ENCODE measurements at regions not wholly inside any gene's neighbourhood (a gene's known extent, or its start where the extent isn't known, plus 50 kb on each side); places are given as distances from the start of the nearest gene placed in this dataset.

- TF ChIP-seq CTCF (IDR thresholded peaks at IDR 0.05) (no peak), POLR2A (IDR thresholded peaks at IDR 0.05) (no peak), POLR2AphosphoS5 (IDR thresholded peaks at IDR 0.05) (no peak), EP300 (IDR thresholded peaks at IDR 0.05) (no peak)
Measured at GRCh38 chr4:162422312-162422711, 258.5 kb upstream of the FSTL5 start.
